Cardiac muscle cell (in vitro differentiated cells and primary cell): ENCODE measurements at regions not wholly inside any gene's neighbourhood (a gene's known extent, or its start where the extent isn't known, plus 50 kb on each side); places are given as distances from the start of the nearest gene placed in this dataset.

ENCODE experiments used
- DNase-seq, 2 donors: peaks; one replicate each; pipeline versions ENCODE4 v3.0.0 to v3.0.0-alpha.2; 2010 to 2017; ENCODE audit warnings: low read depth in 1 of 2, low spot score in 1 of 2
- H3K27ac ChIP-seq: fragments of 200-600 bp; sonication (generic); 2 replicates; pipeline ENCODE4 v1.5.1; 2016
- H3K27me3 ChIP-seq: fragments of 200-600 bp; sonication (generic); 2 replicates; pipeline ENCODE4 v1.6.0; 2016; ENCODE audit warnings: control low read depth
- H3K36me3 ChIP-seq: fragments of 200-600 bp; sonication (generic); 2 replicates; pipeline ENCODE4 v1.5.1; 2016; ENCODE audit warnings: control low read depth
- H3K4me1 ChIP-seq: fragments of 200-600 bp; sonication (generic); 2 replicates; pipeline ENCODE4 v1.8.1; 2017; ENCODE audit warnings: low read depth, mild to moderate bottlenecking, mixed run types
- H3K4me3 ChIP-seq: fragments of 200-600 bp; sonication (generic); 2 replicates; pipeline ENCODE4 v1.5.1; 2016; ENCODE audit warnings: mild to moderate bottlenecking
- H3K9me3 ChIP-seq: fragments of 200-600 bp; sonication (generic); 2 replicates; pipeline ENCODE4 v1.5.1; 2017; ENCODE audit warnings: low read depth, mild to moderate bottlenecking, control low read depth
- TF ChIP-seq, protein P1 (sequence below): IDR thresholded peaks from 2 replicates; pipeline ENCODE4 v1.5.1; 2012; ENCODE audit warnings: low read depth, mild to moderate bottlenecking, low read length

DNA sequence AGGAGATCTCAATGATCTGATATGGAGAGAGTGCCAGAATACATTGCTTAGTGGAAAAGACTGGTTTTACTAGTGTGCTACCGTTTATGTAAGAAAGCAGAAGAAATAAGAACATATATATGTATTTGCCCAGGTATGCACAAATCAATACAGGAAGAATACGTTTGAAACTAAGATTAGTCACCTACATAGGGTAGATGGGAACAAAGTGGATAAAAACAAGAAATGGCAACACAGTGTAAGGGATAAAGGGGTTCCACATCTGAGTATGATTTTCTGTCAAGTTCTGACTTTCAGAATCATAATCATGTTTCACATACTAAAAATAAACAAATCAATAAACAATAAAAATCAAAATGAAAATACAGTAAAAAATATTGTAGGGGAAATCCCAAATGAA is 148.6 kb upstream of the NAMPT start:
- no peak for DNase-seq
- TF ChIP-seq, protein P1, sequence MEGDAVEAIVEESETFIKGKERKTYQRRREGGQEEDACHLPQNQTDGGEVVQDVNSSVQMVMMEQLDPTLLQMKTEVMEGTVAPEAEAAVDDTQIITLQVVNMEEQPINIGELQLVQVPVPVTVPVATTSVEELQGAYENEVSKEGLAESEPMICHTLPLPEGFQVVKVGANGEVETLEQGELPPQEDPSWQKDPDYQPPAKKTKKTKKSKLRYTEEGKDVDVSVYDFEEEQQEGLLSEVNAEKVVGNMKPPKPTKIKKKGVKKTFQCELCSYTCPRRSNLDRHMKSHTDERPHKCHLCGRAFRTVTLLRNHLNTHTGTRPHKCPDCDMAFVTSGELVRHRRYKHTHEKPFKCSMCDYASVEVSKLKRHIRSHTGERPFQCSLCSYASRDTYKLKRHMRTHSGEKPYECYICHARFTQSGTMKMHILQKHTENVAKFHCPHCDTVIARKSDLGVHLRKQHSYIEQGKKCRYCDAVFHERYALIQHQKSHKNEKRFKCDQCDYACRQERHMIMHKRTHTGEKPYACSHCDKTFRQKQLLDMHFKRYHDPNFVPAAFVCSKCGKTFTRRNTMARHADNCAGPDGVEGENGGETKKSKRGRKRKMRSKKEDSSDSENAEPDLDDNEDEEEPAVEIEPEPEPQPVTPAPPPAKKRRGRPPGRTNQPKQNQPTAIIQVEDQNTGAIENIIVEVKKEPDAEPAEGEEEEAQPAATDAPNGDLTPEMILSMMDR, result no peak

DNA sequence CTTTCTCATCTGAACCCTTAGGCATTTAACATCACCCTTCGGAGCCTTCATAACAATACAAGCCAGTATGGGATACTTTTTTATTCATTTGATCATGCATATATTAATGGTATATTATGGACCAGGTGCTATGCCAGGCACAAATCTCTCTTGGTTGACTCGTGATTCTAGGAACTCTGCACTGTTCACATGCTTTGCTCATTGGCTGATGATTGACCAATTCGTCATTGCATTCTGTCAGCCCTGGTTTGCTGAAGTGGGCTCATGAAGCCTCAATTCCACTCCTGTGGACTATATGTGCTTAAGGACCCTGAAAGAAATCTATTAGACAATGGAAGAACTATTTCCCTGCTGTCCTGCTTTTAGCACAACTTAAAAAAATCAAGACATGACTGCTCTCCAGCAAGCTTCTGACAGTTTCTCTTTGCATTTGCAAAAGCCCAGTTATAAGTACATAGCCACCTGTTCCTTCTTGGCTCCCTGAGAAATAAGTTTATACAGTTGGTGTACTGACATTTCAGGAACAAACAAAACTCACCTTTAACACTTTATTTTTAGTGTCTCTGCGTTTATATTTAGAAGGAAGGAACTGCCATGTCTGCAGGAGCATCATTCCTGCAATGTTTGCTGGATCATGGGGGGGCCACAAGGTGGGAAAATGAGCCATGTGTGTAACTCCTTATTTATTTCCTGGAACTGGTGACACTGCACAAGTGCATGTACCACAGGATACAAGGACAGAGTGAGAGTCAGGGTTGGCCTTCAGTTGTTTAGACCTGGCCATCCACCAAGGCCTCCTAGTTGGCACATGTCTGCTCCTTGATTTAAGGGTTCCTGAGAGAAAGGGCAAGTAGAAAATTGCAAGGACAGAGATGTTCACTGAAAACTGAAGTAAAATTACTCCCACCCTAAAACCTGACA is 146.0 kb upstream of the NAMPT start:
- Histone ChIP-seq H3K4me3 (no peak overlapping the region), H3K27ac (no peak overlapping the region), H3K36me3 (no peaks in the 10 kb centered on the region), H3K4me1 (no peaks in the 10 kb centered on the region), H3K9me3 (no peaks in the 10 kb centered on the region), H3K27me3 (no peaks in the 10 kb centered on the region)
- no peak for DNase-seq
- TF ChIP-seq, protein P1, result no peak

More for the DNA sequence above, 148.6 kb upstream of the NAMPT start:
- Histone ChIP-seq H3K36me3 (no peaks in the 10 kb centered on the region), H3K27me3 (no peaks in the 10 kb centered on the region), H3K4me3 (no peak overlapping the region), H3K4me1 (no peaks in the 10 kb centered on the region), H3K9me3 (no peaks in the 10 kb centered on the region), H3K27ac (no peak overlapping the region)

DNA sequence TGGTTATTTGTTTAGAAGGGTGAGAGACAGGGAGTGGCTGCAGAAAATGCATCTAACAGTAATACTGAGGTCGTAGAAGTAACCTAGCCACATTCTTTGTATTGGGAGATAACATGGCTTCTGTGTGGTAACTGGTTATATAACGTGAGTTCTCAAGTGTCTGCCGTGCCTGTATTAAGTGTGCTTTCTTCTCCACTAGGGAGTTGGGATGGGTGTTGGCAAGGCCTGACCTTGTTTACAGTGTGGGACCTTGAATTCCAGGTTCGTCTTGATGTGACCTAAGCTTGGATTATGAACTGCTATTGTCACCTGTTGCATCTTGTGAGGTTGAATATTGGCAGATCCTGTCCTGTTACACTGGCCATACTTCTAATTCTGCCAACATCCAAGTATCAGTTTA is 145.3 kb upstream of the NAMPT start:
- no peak overlapping the region for H3K4me3 ChIP-seq
- H3K27ac ChIP-seq, result no peak overlapping the region
- DNase-seq, result no peak
- H3K4me1 ChIP-seq, result no peaks in the 10 kb centered on the region
- TF ChIP-seq, protein P1, result no peak
- no peaks in the 10 kb centered on the region for H3K27me3 ChIP-seq
- no peaks in the 10 kb centered on the region for H3K9me3 ChIP-seq
- no peaks in the 10 kb centered on the region for H3K36me3 ChIP-seq

DNA sequence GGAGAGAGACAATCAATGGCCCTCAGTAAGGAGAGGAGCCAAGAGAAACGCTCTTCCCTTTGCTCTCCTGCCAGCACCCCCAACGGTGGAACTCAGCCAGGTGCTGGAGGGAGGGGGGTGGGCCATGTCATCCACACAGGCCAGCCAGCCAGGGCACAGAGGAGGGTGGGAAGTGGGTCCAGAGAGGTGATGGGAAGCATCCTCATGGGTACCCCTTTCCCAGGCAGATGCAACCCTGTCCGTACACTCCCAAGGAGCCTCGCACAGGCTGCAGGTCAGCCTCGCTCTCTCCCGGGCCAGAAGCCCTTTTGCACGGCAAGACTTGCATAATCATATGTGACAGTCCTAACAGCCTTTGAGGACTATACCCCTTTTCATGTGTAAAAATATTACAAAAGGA is 142.0 kb upstream of the NAMPT start:
- no peak for DNase-seq
- TF ChIP-seq, protein P1, result no peak
- H3K9me3 ChIP-seq, result no peaks in the 10 kb centered on the region
- no peaks in the 10 kb centered on the region for H3K36me3 ChIP-seq
- H3K4me3 ChIP-seq, result no peak overlapping the region
- H3K27me3 ChIP-seq, result no peaks in the 10 kb centered on the region
- H3K27ac ChIP-seq, result no peak overlapping the region
- H3K4me1 ChIP-seq, result no peaks in the 10 kb centered on the region

DNA sequence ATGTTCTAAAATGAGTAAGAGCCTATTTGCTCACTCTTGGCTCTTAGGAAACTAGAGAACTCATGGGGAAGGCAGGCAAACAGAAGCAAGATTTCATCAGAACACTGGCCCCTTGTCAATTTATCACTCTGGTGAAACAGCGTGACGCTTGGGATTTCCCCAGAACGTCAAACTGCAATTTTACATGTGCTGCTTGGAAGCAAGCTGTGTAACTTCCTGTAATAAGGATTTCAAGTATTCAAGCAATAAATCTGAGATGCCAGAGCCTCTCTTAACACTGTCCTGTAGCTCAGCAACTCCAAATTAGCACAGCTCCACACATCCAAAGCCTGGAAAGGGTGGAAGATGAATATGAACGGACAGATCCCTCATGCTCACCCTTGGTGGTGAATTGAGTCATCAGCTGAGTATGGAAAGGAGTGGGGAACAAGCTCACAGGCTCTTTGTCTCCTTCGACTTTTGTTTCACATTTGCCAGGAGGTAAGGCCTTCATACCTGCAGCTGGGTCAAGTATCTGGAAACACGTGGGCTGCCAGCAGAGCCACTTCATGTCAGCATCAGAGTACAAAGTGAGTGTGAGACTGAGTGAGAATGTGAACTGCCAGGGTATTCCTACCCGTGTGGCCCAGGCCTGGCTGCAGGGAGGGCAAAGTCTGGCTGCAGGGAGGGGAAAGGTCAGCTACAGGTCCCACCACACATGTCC is 140.4 kb upstream of the NAMPT start:
- Histone ChIP-seq H3K9me3 (no peaks in the 10 kb centered on the region), H3K27me3 (no peaks in the 10 kb centered on the region), H3K36me3 (no peaks in the 10 kb centered on the region), H3K4me3 (no peak overlapping the region), H3K4me1 (no peaks in the 10 kb centered on the region), H3K27ac (no peak overlapping the region)
- DNase-seq, result peak in 1 of 2 donors; percentile 100
- TF ChIP-seq, protein P1, result no peak
